ENCODE measurements at regions not wholly inside any gene's neighbourhood (a gene's known extent, or its start where the extent isn't known, plus 50 kb on each side); places are given as distances from the start of the nearest gene placed in this dataset.

DNA sequence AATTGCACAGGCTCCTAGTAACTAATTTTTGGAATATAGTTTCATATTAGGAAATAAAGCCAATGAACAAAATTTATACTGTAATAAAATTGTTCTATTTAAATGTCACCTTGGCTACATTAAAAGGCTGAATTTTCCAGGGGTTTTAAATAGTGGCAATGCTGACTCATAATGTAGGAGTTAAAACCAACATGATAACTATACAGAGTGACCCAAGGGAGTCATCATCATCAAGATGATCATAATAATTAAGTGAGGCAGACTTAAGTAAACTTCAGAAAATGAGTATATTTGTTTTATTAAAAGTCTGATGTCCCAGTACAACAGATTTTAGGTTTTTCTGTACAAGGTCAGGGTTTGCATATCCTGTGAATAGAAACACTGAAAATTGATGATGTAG lies 183.4 kb downstream of the PLPPR4 start:
- Mint-ChIP-seq H3K4me3 (no peak overlapping the region), H3K9me3 (ENCODE audit: insufficient read depth) (no peaks in the 10 kb centered on the region), H3K27ac (no peak overlapping the region), H3K36me3 (ENCODE audit: low read depth) (no peaks in the 10 kb centered on the region), H3K4me1 (ENCODE audit: low read depth) (no peaks in the 10 kb centered on the region), H3K27me3 (ENCODE audit: low read depth) (peaks cover 4% of the 10 kb centered on the region)
- no peak for ATAC-seq
- DNase-seq, result no peak
- POLR2A ChIA-PET, result no interaction called here
- CTCF ChIA-PET, result no interaction called here

- Mint-ChIP-seq H3K27me3 (ENCODE audit: low read depth) (peaks cover 11% of the 10 kb centered on the region), H3K27ac (no peak overlapping the region), H3K4me1 (ENCODE audit: low read depth) (no peaks in the 10 kb centered on the region), H3K9me3 (ENCODE audit: insufficient read depth) (no peaks in the 10 kb centered on the region), H3K4me3 (no peak overlapping the region), H3K36me3 (ENCODE audit: low read depth) (no peaks in the 10 kb centered on the region)
- ChIA-PET CTCF (interaction anchor here (0.7 kb wide), 1 partner anchor 14 kb away, joined by 3 read pairs; no protein-coding TSS in a partner anchor), POLR2A (no interaction called here)
- ATAC-seq, result no peak
- no peak for DNase-seq
These were observed 190.2 kb upstream of the PALMD start for GRCh38 chr1:99455760-99456159.

- Mint-ChIP-seq H3K4me1 (ENCODE audit: low read depth) (no peaks in the 10 kb centered on the region), H3K36me3 (ENCODE audit: low read depth) (no peaks in the 10 kb centered on the region), H3K27me3 (ENCODE audit: low read depth) (peaks cover 11% of the 10 kb centered on the region), H3K4me3 (no peak overlapping the region), H3K9me3 (ENCODE audit: insufficient read depth) (no peaks in the 10 kb centered on the region), H3K27ac (no peak overlapping the region)
- CTCF ChIA-PET, result no interaction called here
- POLR2A ChIA-PET, result no interaction called here
- ATAC-seq (no peak), DNase-seq (no peak)
These were observed 189.4 kb upstream of the PALMD start for GRCh38 chr1:99456536-99456935.

- CTCF ChIA-PET, result no interaction called here
These were observed 188.3 kb upstream of the PALMD start for GRCh38 chr1:99457381-99458165.

GRCh38 chr1:99461499-99461898 lies 184.4 kb upstream of the PALMD start:
- DNase-seq (no peak), ATAC-seq (no peak)
- Mint-ChIP-seq H3K4me3 (no peak overlapping the region), H3K27ac (no peak overlapping the region), H3K4me1 (ENCODE audit: low read depth) (no peaks in the 10 kb centered on the region), H3K27me3 (ENCODE audit: low read depth) (peaks cover 11% of the 10 kb centered on the region), H3K9me3 (ENCODE audit: insufficient read depth) (no peaks in the 10 kb centered on the region), H3K36me3 (ENCODE audit: low read depth) (no peaks in the 10 kb centered on the region)
- ChIA-PET POLR2A (no interaction called here), CTCF (no interaction called here)

More at GRCh38 chr1:99457381-99458165, 188.3 kb upstream of the PALMD start:
- DNase-seq, result no peak
- POLR2A ChIA-PET, result no interaction called here
- no peaks in the 10 kb centered on the region for H3K4me1 Mint-ChIP-seq (ENCODE audit: low read depth)
- ATAC-seq, result no peak
- no peaks in the 10 kb centered on the region for H3K36me3 Mint-ChIP-seq (ENCODE audit: low read depth)
- H3K27me3 Mint-ChIP-seq (ENCODE audit: low read depth), result peaks cover 8% of the 10 kb centered on the region
- H3K4me3 Mint-ChIP-seq, result no peak overlapping the region
- H3K27ac Mint-ChIP-seq, result no peak overlapping the region
- no peaks in the 10 kb centered on the region for H3K9me3 Mint-ChIP-seq (ENCODE audit: insufficient read depth)

- ATAC-seq (no peak), DNase-seq (no peak)
- no peak overlapping the region for H3K4me3 Mint-ChIP-seq
- H3K36me3 Mint-ChIP-seq (ENCODE audit: low read depth), result no peaks in the 10 kb centered on the region
- POLR2A ChIA-PET, result no interaction called here
- H3K9me3 Mint-ChIP-seq (ENCODE audit: insufficient read depth), result no peaks in the 10 kb centered on the region
- no peak overlapping the region for H3K27ac Mint-ChIP-seq
- CTCF ChIA-PET, result no interaction called here
- peaks cover 4% of the 10 kb centered on the region for H3K27me3 Mint-ChIP-seq (ENCODE audit: low read depth)
- no peaks in the 10 kb centered on the region for H3K4me1 Mint-ChIP-seq (ENCODE audit: low read depth)
These were observed 181.2 kb upstream of the PALMD start for GRCh38 chr1:99464738-99465137.

DNA sequence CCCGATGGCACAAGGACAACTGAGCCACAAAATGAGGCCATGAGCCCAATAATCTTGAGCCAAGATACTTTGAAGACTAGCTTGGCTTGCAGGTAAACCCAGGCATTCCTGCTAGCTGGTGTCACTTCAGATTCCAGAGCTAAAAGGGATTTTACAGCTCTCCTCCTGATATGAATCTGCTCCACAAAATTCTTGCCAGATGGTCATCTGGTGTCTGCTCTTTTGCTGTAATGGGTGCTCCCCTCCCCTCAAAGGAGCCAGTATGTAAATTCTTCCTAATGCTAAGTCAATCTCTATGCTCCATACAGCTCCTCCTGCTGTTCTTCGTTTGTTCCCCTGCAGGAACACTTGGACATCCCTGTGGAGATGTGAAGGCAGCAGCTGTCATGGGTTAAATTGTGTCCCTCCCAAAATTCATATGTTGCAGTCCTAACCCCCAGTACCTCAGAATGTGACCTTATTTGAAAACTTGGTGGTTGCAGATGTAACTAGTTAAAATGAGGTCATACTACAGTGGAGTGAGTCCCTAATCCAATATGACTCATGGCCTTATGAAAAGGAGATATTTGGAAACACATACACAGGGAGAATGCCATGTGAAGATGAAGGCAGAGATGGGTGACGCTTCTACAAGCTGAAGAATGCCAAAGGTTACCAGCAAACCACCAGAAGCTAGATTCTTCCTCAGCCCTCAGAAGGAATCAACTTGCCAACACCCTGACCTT lies 180.6 kb upstream of the PALMD start:
- Mint-ChIP-seq H3K27me3 (ENCODE audit: low read depth) (peaks cover 4% of the 10 kb centered on the region), H3K9me3 (ENCODE audit: insufficient read depth) (no peaks in the 10 kb centered on the region), H3K4me3 (no peak overlapping the region), H3K4me1 (ENCODE audit: low read depth) (no peaks in the 10 kb centered on the region), H3K27ac (no peak overlapping the region), H3K36me3 (ENCODE audit: low read depth) (no peaks in the 10 kb centered on the region)
- ATAC-seq, result no peak
- ChIA-PET CTCF (no interaction called here), POLR2A (no interaction called here)
- no peak for DNase-seq

- DNase-seq (no peak), ATAC-seq (no peak)
- Mint-ChIP-seq H3K9me3 (ENCODE audit: insufficient read depth) (no peaks in the 10 kb centered on the region), H3K27me3 (ENCODE audit: low read depth) (peaks cover 2% of the 10 kb centered on the region), H3K4me1 (ENCODE audit: low read depth) (no peaks in the 10 kb centered on the region), H3K36me3 (ENCODE audit: low read depth) (no peaks in the 10 kb centered on the region), H3K4me3 (no peak overlapping the region), H3K27ac (no peak overlapping the region)
- POLR2A ChIA-PET, result no interaction called here
- CTCF ChIA-PET, result no interaction called here
These were observed 178.3 kb upstream of the PALMD start for GRCh38 chr1:99467645-99468044.

GRCh38 chr1:99469550-99469971 lies 176.4 kb upstream of the PALMD start:
- Mint-ChIP-seq H3K4me3 (no peak overlapping the region), H3K4me1 (ENCODE audit: low read depth) (no peaks in the 10 kb centered on the region), H3K9me3 (ENCODE audit: insufficient read depth) (no peaks in the 10 kb centered on the region), H3K27me3 (ENCODE audit: low read depth) (peaks cover 4% of the 10 kb centered on the region), H3K27ac (no peak overlapping the region), H3K36me3 (ENCODE audit: low read depth) (no peaks in the 10 kb centered on the region)
- ChIA-PET CTCF (interaction anchor here (1.8 kb wide), 1 partner anchor 11 kb away, joined by 9 read pairs; no protein-coding TSS in a partner anchor), POLR2A (no interaction called here)
- DNase-seq, result no peak
- no peak for ATAC-seq

- no peaks in the 10 kb centered on the region for H3K4me1 Mint-ChIP-seq (ENCODE audit: low read depth)
- H3K9me3 Mint-ChIP-seq (ENCODE audit: insufficient read depth), result no peaks in the 10 kb centered on the region
- H3K4me3 Mint-ChIP-seq, result no peak overlapping the region
- ATAC-seq (no peak), DNase-seq (no peak)
- ChIA-PET POLR2A (no interaction called here), CTCF (interaction anchor here (1.1 kb wide), 1 partner anchor 12 kb away, joined by 3 read pairs; no protein-coding TSS in a partner anchor)
- no peaks in the 10 kb centered on the region for H3K36me3 Mint-ChIP-seq (ENCODE audit: low read depth)
- H3K27ac Mint-ChIP-seq, result no peak overlapping the region
- H3K27me3 Mint-ChIP-seq (ENCODE audit: low read depth), result peaks cover 8% of the 10 kb centered on the region
These were observed 173.0 kb upstream of the PALMD start for GRCh38 chr1:99472893-99473292.

- Mint-ChIP-seq H3K4me3 (no peak overlapping the region), H3K36me3 (ENCODE audit: low read depth) (no peaks in the 10 kb centered on the region), H3K27ac (no peak overlapping the region), H3K27me3 (ENCODE audit: low read depth) (peaks cover 8% of the 10 kb centered on the region), H3K4me1 (ENCODE audit: low read depth) (no peaks in the 10 kb centered on the region), H3K9me3 (ENCODE audit: insufficient read depth) (no peaks in the 10 kb centered on the region)
- no peak for DNase-seq
- ChIA-PET CTCF (interaction anchor here (0.9 kb wide), 1 partner anchor 281 kb away, joined by 3 read pairs; no protein-coding TSS in a partner anchor), POLR2A (no interaction called here)
- no peak for ATAC-seq
These were observed 171.5 kb upstream of the PALMD start for GRCh38 chr1:99474350-99474893.

DNA sequence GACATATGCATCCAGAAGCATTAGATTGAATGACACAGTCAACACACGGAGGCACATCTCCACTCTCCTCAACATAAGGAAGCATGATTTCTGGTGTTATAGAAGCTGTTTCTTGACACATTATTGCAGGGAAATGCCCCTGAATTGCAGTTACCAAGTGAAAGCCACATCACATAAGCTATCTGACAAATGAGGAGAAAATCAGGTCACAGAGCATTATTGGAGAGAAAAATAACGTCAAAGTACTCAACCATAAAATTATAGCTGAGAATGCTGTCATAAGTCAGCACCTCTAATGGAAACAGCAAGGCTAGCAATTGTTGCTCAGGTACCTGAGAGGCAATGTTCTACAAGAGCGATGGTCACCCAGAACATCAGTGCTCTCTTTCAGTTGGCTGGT lies 169.9 kb upstream of the PALMD start:
- Mint-ChIP-seq H3K4me1 (ENCODE audit: low read depth) (no peaks in the 10 kb centered on the region), H3K27me3 (ENCODE audit: low read depth) (peaks cover 11% of the 10 kb centered on the region), H3K4me3 (no peak overlapping the region), H3K36me3 (ENCODE audit: low read depth) (no peaks in the 10 kb centered on the region), H3K27ac (no peak overlapping the region), H3K9me3 (ENCODE audit: insufficient read depth) (no peaks in the 10 kb centered on the region)
- DNase-seq (no peak), ATAC-seq (no peak)
- ChIA-PET POLR2A (no interaction called here), CTCF (no interaction called here)

Data from activated CD8-positive, alpha-beta T cell treated with anti-CD3 and anti-CD28 coated beads, Interleukin-2, amount 10 ng/mL, durations not matched to agents 7 days and 5 days (primary cell).